Pancreas (tissue), 10 donors: ENCODE measurements at regions not wholly inside any gene's neighbourhood (a gene's known extent, or its start where the extent isn't known, plus 50 kb on each side); places are given as distances from the start of the nearest gene placed in this dataset.

Source experiments
- ATAC-seq, 4 donors: fragments of 200-7000 bp; cut with Tn5 transposase; one replicate each; pipeline versions ENCODE4 v1.8.0 to v1.9.1; 2020; ENCODE audit warnings: mild to moderate bottlenecking in 4 of 4, moderate library complexity in 4 of 4
- DNase-seq, 6 donors: peaks; one replicate each; pipeline ENCODE4 v3.0.0-alpha.2; 2020
- FAIRE-seq: peaks from 2 replicates; lab custom pipeline; 2012; peaks lifted over from hg19 to GRCh38; lab: Jason Lieb, UNC
- H3K27ac ChIP-seq, 4 donors: fragments of 200-600 bp; sonication (generic); 1 replicate in 3 of 4; 2 replicates in 1 of 4; pipeline versions ENCODE4 v1.5.0 to v1.8.0; 2020
- H3K27me3 ChIP-seq, 4 donors: fragments of 200-600 bp; one replicate each; pipeline ENCODE4 v1.8.0; 2021
- H3K36me3 ChIP-seq, 3 donors: fragments of 200-600 bp; sonication (generic) in 1 of 3; one replicate each; pipeline versions ENCODE4 v1.5.0 to v1.8.0; 2020 to 2021
- H3K4me1 ChIP-seq, 3 donors: fragments of 200-600 bp; one replicate each; pipeline ENCODE4 v1.8.0; 2021
- H3K4me3 ChIP-seq, 4 donors: fragments of 200-600 bp; sonication (generic) in 2 of 4; one replicate each; pipeline versions ENCODE4 v1.5.0 to v1.8.0; 2020 to 2021
- H3K9me3 ChIP-seq, 4 donors: fragments of 200-600 bp; one replicate each; pipeline ENCODE4 v1.8.0; 2021
- CTCF ChIP-seq, 4 donors: fragments of 200-600 bp; sonication (generic) in 3 of 4; IDR thresholded peaks; one replicate each; pipeline versions ENCODE4 v1.5.0 to v1.8.0; 2021; ENCODE audit warnings: antibody characterized with exemption in 4 of 4
- WGBS, 2 donors: extraction: QIAGEN DNeasy Blood & Tissue Kit; methylation state at CpG; one replicate each; pipeline ENCODE4 v1.1.7; 2013; 5-methylcytosine and 5-hydroxymethylcytosine counted together
- intact Hi-C, 3 donors: fragments of 100-400 bp; cut with DNase I; formaldehyde crosslinking; loops; one replicate each; pipeline versions ENCODE4 v1.11.1 to v1.14.2; 2022
- donor health status: healthy with polysubstance abuse.
- donor health status: DM: no; HTN: no; CAD: no; lungs with moderate emphysema.
- donor health status: DM: no; HTN: no; CAD: no.
- donor health status: control.
- donor health status: control.
- donor health status: Bipolar disorder and iron deficiency.
- donor health status: DM: yes; HTN: yes; CAD: no.
- donor health status: DM: no; HTN: no; CAD: no.
- donor health status: DM: no; HTN: no; CAD: no.
- donor health status: DM: yes; HTN: yes; CAD: no.

- TF ChIP-seq CTCF (IDR thresholded peaks at IDR 0.05), result no peak
- Histone ChIP-seq H3K9me3 (no peaks in the 10 kb centered on the region), H3K4me1 (no peaks in the 10 kb centered on the region), H3K36me3 (no peaks in the 10 kb centered on the region), H3K27me3 (peaks cover 0 to 4% (median 0%) of the 10 kb centered on the region in 4 donors), H3K4me3 (no peak overlapping the region), H3K27ac (no peak overlapping the region)
- peak in 4 of 6 donors; percentile 11 to 76 (median 48) for DNase-seq
- WGBS, 2 donors, result 37 to 40% methylated on average over 4 of the region's 4 CpGs
- intact Hi-C loops, result no loop called here
- ATAC-seq, result no peak
- no peak for FAIRE-seq
Observed at GRCh38 chr1:50329332-50329932, 93.8 kb downstream of the DMRTA2 start.

- Histone ChIP-seq H3K27ac (no peak overlapping the region), H3K36me3 (no peaks in the 10 kb centered on the region), H3K4me3 (no peak overlapping the region), H3K9me3 (no peaks in the 10 kb centered on the region), H3K4me1 (no peaks in the 10 kb centered on the region), H3K27me3 (no peaks in the 10 kb centered on the region)
- ATAC-seq (no peak), FAIRE-seq (no peak), DNase-seq (no peak)
- TF ChIP-seq CTCF (IDR thresholded peaks at IDR 0.05), result no peak
- WGBS, 2 donors, result 27 to 36% methylated on average over 4 of the region's 4 CpGs
- intact Hi-C loops, result no loop called here
Observed at GRCh38 chr1:50328552-50328951, 94.7 kb downstream of the DMRTA2 start.

- Histone ChIP-seq H3K27ac (no peak overlapping the region), H3K4me1 (no peaks in the 10 kb centered on the region), H3K36me3 (no peaks in the 10 kb centered on the region), H3K27me3 (no peaks in the 10 kb centered on the region), H3K9me3 (no peaks in the 10 kb centered on the region), H3K4me3 (no peak overlapping the region)
- intact Hi-C loops, result no loop called here
- TF ChIP-seq CTCF (IDR thresholded peaks at IDR 0.05), result no peak
- FAIRE-seq, result no peak
- 86 to 93% methylated on average over 17 of the region's 17 CpGs for WGBS, 2 donors
- DNase-seq, result no peak
- ATAC-seq, result no peak
Observed at GRCh38 chr1:50326026-50326425, 97.2 kb downstream of the DMRTA2 start.

GRCh38 chr1:50322579-50322978 is 100.7 kb downstream of the DMRTA2 start:
- no peak for DNase-seq
- intact Hi-C loops, result no loop called here
- ATAC-seq, result no peak

More at GRCh38 chr1:50322579-50322978, 100.7 kb downstream of the DMRTA2 start:
- FAIRE-seq, result no peak
- Histone ChIP-seq H3K4me3 (no peak overlapping the region), H3K4me1 (no peaks in the 10 kb centered on the region), H3K27me3 (no peaks in the 10 kb centered on the region), H3K9me3 (no peaks in the 10 kb centered on the region), H3K36me3 (no peaks in the 10 kb centered on the region), H3K27ac (no peak overlapping the region)
- TF ChIP-seq CTCF (IDR thresholded peaks at IDR 0.05), result no peak
- 29 to 33% methylated on average over 2 of the region's 2 CpGs for WGBS, 2 donors
